ENCODE measurements at regions not wholly inside any gene's neighbourhood (a gene's known extent, or its start where the extent isn't known, plus 50 kb on each side); places are given as distances from the start of the nearest gene placed in this dataset.

GRCh38 chr4:96093057-96093456, 253.2 kb downstream of the PDHA2 start:
- TF ChIP-seq ESRRG (CRISPR knock-in tag; IDR thresholded peaks at IDR 0.05): no peak
- TF ChIP-seq CREB5 (CRISPR knock-in tag; IDR thresholded peaks at IDR 0.05; ENCODE audit: low read depth): no peak
- TF ChIP-seq CSDC2 (CRISPR knock-in tag; IDR thresholded peaks at IDR 0.05): no peak
- no peak for TF ChIP-seq CSRNP3 (CRISPR knock-in tag; IDR thresholded peaks at IDR 0.05)
- no peak for TF ChIP-seq ZC3H10 (CRISPR knock-in tag; IDR thresholded peaks at IDR 0.05)
- no peak for TF ChIP-seq TSHZ2 (CRISPR knock-in tag; IDR thresholded peaks at IDR 0.05)
- no peak for TF ChIP-seq BACH2 (CRISPR knock-in tag; IDR thresholded peaks at IDR 0.05; ENCODE audit: borderline replicate concordance)
- TF ChIP-seq GLIS3 (CRISPR knock-in tag; IDR thresholded peaks at IDR 0.05): no peak
- no peak for TF ChIP-seq OSR1 (CRISPR knock-in tag; IDR thresholded peaks at IDR 0.05)
- TF ChIP-seq SNAI2 (CRISPR knock-in tag; IDR thresholded peaks at IDR 0.05): no peak
- ATAC-seq: no peak

GRCh38 chr4:96093563-96093962, 253.7 kb downstream of the PDHA2 start:
- ATAC-seq: no peak

More at GRCh38 chr4:96093563-96093962, 253.7 kb downstream of the PDHA2 start:
- TF ChIP-seq TSHZ2 (CRISPR knock-in tag; IDR thresholded peaks at IDR 0.05) (no peak), CSDC2 (CRISPR knock-in tag; IDR thresholded peaks at IDR 0.05) (no peak), POU6F1 (CRISPR knock-in tag; IDR thresholded peaks at IDR 0.05; ENCODE audit: borderline replicate concordance, low read depth) (no peak), ESRRG (CRISPR knock-in tag; IDR thresholded peaks at IDR 0.05) (no peak), ZNF8 (CRISPR knock-in tag; IDR thresholded peaks at IDR 0.05) (no peak), PPARA (CRISPR knock-in tag; IDR thresholded peaks at IDR 0.05; ENCODE audit: borderline replicate concordance) (no peak), ZNF70 (CRISPR knock-in tag; IDR thresholded peaks at IDR 0.05) (no peak), ARNTL (CRISPR knock-in tag; IDR thresholded peaks at IDR 0.05; ENCODE audit: borderline replicate concordance, low read depth) (no peak), TCF4 (CRISPR knock-in tag; IDR thresholded peaks at IDR 0.05; ENCODE audit: borderline replicate concordance) (no peak), PATZ1 (CRISPR knock-in tag; IDR thresholded peaks at IDR 0.05; ENCODE audit: borderline replicate concordance) (no peak), RARB (CRISPR knock-in tag; IDR thresholded peaks at IDR 0.05) (no peak), BACH2 (CRISPR knock-in tag; IDR thresholded peaks at IDR 0.05; ENCODE audit: borderline replicate concordance) (no peak), SNAI2 (CRISPR knock-in tag; IDR thresholded peaks at IDR 0.05) (no peak), ZFP3 (CRISPR knock-in tag; IDR thresholded peaks at IDR 0.05) (no peak), ISL1 (CRISPR knock-in tag; IDR thresholded peaks at IDR 0.05) (no peak), TOX (CRISPR knock-in tag; IDR thresholded peaks at IDR 0.05; ENCODE audit: borderline replicate concordance) (no peak), OSR1 (CRISPR knock-in tag; IDR thresholded peaks at IDR 0.05) (no peak), ZC3H10 (CRISPR knock-in tag; IDR thresholded peaks at IDR 0.05) (no peak), ZNF565 (CRISPR knock-in tag; conservative IDR thresholded peaks at IDR 0.05; ENCODE audit: low read depth) (no peak)
